GM19468 (cell line): ENCODE measurements at regions not wholly inside any gene's neighbourhood (a gene's known extent, or its start where the extent isn't known, plus 50 kb on each side); places are given as distances from the start of the nearest gene placed in this dataset.

Experiments used
- ATAC-seq: cut with Tn5 transposase; IDR thresholded peaks from one replicate; pipeline ENCODE4 v1.9.1; 2021; ENCODE audit warnings: mild to moderate bottlenecking, moderate library complexity, moderate number of reproducible peaks; ENCODE audit not compliant: unreplicated experiment; ENCODE audit errors: extremely low read depth

DNA sequence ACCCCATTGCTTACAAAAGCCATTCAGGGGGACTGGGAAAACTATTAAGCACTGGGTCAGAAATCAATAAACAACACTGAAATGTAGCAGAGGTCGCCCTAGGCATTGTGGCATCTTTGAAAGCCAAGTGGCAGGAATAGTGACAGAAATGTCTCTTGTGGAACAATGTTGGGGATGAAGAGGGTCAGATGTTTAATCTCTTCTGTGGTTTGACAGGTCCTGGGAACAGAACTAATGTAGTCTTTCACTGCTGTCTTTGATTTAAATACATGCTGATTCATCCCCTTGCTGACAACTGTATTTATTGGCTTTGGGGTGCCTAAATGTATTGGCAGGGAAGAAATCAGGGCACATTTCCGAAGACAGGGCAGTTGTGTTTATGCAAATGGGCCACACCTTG, 194.8 kb downstream of the ATG4C start:
- no peak for ATAC-seq

DNA sequence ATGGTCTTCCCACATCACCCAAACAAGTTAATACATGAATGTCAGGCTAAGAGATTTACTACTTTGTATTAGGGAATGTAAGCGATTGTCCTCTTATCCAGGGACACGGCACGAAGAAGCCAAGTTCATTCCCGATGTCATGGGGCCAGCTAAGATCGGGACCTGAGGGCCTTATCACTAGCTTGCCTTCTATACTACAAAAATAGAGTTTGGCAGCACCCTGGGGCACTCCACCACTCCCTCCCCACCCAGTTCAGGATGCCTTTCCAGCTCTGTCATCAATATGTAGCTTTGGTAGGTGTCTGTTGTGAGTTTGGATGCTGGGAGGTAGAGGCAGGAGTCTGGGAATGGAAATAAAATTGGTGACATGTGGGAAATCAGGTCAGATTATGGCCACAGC, 197.5 kb downstream of the ATG4C start:
- no peak for ATAC-seq

DNA sequence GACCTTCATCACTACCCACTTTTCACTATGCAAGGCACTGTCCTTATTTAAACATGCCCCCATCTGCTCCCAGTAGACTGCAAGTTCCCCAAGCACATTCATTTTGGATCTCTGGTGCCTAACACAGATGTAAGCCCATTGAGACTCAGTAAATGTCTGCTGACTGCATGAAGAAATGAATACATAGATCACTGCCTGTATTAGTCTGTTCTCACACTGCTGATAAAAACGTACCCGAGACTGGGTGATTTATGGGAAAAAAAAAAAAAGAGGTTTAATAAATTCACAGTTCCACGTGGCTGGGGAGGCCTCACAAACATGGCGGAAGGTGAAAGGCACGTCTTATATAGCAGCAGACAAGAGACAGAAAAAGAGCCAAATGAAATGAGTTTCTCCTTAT, 204.9 kb downstream of the ATG4C start:
- no peak for ATAC-seq

DNA sequence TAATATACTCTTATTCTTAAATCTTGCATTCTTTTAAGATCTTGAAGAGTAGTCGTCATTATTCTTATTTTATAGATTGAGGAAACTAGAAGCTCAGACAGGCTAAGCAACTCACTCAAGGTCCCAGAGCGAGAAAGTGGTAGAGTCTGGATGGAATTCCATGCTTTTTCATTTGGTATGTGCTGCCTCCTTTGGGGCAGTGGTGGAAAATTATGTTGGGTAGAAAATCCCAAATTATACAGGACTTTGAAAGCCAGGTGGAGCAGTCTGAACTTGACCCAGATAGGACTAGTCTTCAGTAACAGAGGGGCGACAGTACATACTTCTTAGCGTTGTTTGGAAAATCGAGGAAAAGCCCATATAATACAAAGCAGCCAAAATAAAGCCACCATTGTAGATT, 205.6 kb downstream of the ATG4C start:
- no peak for ATAC-seq

DNA sequence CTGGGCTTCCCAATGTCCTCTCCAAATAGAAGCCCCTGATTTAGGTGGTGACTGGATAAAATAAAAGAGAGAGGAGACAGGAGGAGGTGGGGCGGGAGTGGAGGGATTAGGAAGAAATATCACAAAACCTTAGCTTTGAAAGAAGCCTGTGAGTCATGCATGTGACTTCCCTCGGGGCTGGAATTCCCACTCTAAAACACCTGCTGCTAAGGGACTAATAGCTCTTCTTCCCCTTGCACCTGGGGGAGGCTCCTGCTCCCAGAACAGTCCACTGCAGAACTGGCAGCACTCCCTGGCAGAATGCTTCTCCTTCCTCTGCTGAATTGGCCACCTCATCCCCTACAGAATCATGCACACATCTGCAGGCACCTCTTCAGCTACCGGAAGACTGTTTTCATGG, 207.2 kb downstream of the ATG4C start:
- ATAC-seq, result no peak

DNA sequence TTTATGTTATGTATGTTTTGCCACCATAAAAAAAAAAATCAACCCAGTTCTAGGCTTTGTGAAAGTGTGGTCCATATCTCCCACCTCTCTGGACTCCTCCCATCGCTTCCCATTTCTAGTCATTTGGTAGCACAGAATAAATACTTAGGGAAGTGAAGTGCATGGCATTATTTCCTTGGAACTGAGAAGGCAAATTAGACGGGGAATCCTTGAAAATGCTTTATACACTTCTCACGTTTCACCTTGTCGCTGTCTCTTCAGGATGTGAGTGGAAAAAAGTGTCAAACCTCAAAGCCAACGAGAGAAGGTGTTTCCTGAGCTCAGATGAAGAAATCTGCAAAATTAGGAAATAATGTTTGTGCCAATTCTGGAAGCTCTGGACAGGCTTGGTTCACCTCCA, 209.9 kb downstream of the ATG4C start:
- ATAC-seq, result no peak

DNA sequence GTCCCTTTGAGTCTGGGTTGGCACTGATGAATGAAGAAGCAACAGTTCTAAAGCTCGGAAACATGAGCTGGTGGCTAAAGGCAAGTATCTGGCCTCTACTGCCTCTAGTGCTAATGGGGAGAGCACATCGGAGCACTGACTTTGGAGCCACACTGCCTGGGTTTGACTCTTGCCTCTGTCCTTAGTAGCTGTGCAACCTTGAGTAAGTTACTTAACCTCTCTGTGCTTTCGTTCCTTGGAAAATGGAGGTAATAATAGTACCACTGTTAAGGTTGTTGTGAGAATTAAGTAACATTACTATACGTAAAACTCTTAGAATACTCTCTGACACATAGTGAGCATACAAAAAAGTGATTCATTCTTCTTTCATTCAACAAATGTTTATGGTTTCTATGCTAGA, 211.2 kb downstream of the ATG4C start:
- ATAC-seq, result no peak

DNA sequence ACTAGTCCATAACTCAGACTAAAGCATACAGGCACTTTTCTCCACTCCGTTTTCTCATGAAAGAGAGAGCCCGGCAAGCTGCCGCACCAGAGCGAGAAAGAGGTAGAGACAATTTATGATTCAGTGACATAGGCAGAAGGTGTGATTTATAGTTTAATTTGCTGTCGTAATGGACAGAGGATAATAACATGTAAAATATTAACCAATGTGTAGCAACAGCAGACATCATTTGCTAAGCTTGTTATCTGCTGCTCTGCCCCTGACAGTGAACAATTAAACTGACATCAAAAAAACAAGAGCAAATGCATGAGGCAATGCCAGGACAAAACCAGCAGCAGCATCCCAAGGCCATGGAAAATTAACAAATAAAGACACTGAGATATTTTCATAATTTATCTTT, 214.0 kb downstream of the ATG4C start:
- ATAC-seq, result no peak

DNA sequence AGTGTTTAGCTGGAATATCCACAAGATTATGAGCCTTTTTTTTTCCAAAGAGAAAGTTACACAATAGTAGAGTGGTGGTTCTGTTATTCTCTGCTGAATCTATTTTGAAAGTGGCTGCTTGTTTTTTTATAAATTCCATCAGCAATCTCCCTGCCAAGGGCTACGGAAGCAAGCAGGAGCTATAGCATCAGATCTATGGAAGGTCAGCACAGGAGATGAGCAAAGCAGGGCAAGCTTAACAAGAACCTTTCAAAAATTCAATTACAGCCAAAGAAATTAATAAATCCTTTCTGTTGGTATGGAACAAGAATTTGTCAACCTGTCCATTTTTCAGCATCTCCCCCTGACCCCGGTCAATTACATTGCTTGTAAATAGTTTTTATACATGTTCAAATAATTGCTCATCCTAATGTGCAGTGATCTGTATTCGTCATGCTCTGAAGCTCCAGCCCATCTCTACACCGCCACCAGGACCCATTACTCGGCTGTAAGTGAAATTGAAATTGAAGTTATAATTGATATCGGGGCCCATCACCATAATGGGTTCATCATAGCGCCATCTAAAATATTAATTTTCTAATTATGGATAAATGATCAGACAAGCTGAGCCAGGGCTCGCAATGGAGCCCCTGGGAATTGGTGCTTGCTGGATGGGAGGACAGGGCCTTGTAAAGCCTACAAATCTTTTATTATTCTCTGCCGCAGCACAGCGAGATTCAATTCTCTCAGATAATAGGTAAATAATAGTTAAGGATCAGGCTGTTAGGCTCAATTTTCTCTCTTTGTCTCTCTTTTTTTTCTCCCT, 215.1 kb downstream of the ATG4C start:
- no peak for ATAC-seq

DNA sequence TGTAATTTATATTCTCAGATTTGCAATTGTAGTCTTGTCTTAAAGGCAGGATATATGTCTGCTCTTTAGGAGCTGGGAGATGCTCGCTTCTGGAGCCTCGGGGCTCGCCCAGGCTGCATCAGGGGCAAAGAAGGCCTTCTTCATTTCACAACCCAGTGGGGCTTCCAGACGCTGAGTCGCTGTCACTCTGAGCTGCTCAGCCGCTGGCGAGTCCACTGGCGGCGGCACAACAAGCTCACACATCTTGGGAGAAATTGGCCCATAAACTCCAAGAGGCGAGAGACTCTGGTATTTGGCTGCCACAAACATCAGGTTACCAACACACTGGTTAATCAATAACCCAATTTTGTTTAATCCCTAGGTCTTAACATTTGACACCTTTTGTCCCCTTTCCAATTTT, 216.6 kb downstream of the ATG4C start:
- ATAC-seq, result no peak

DNA sequence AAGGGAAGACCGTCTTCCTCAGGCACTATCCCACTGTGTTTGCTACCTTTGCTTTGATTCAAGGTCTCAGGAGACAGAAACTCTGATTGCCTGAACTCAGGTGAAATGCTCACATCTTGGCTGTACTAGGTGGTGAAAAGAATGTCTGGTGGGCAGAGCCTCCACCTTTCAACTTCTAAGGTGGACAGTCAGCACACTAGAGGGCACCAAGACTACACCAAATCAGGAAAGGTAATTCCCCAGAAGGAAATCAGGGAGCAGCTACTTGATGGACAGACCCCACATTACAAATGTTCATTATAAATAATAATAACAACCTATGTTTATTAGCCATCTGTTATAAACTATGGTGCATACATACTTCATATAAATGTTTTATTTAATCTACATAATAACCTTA, 220.9 kb downstream of the ATG4C start:
- no peak for ATAC-seq

DNA sequence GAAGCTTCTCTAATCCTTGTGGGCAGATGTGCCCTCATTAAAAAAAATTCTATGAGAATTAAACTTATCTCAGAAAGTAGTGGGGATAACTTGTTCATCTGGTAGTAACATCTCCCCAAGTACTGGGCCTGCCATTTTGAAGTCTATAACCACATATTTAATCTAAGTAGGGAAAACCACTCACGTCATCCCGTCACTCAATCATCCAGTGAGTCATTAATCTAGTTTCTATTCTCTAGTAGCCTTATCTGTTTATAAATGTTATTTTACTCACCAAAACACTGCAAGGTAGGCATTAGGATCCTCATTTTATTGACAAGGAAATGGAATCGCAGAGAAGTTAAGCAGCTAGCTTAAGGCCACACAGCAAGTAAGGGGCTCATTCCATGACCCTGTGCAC, 221.9 kb downstream of the ATG4C start:
- no peak for ATAC-seq

DNA sequence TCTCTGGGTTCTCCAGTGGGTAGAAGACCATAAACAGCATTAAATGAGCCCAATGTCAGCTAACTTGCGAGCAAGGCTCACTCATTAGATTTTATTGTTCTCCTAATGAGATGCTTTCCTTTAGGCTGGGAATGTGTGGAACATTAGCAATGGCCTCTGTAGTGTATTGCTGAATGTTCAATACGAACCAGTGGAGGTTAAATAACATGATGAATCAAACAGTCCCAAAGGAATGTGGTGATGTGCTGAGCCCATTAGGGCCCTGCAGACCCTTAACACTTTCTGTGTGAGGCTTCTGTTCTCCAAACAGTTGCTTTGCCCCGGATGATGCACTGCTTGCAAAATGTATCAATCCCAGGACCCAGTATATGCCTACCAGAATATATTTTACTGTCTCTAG, 225.5 kb downstream of the ATG4C start:
- no peak for ATAC-seq

DNA sequence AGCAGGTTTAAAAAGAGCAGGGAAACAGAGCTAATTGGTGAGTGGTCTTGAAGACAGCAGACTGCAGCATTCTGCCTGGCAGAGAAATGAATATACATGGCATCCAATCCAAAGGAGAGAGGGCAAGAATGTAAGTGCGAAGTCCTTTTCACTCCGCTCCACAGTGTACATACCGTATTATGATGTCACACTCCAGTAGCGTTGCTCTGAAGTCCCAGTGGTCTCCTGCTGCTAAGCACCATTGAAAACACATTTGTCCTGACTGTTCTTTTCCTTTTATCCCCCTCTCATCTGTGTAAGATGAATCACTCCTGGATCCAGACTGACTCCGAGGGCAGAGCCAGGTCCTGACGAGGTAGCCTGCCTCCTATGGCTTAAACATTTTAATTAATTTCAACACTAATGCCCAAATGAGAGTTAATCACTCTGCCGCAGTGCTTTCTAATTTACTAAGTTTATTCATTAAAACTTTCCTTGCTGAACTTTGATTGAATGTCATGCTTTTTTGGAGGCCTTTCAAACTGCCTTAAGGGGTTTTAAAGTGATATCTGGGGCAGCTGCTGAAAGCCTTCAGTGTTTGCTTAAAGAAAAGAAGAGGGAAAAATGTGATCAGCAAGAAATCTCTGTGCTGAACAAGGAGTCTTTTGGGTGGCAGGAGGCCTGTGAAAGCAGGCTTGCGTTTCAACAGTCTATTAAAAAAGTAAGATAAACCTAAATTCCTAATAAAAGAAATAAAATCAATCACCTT, 227.2 kb downstream of the ATG4C start:
- no peak for ATAC-seq

DNA sequence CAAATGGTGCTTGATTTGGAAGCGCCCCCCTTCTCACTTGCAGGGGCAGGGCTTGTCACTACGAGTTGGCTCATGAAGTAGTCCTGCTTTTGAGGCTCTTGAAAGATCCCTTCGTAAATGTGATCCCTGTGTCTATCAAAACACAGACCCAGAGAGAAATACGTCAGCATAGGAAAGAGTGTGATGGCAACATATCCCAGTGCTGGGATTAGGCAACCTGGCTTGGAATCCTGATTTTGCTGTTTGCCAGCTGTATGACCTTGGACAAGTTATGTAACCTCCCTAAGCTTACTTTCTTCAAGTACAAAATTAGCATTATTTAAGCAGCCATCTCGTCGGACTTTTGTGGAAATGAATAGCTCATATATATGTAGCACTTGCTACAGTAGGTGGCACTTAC, 228.4 kb downstream of the ATG4C start:
- ATAC-seq, result no peak

DNA sequence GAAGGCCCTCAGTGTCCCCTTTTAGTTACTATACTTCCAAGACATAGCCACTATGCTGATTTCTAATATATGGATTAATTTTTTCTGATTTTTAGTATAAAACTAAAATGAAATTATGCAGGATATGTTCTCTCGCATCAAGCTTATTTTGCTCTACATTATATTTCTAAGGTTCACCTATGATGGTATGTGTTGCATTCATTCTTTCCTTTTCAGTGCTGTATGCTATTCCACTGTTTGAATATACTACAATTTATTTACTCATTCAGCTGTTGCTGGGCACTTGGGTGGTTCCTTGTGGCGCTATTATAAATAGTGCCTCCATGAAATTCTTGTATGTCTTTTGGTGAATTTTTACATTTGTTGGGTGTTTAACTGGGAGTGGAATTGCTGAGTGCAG, 230.3 kb downstream of the ATG4C start:
- ATAC-seq, result no peak

DNA sequence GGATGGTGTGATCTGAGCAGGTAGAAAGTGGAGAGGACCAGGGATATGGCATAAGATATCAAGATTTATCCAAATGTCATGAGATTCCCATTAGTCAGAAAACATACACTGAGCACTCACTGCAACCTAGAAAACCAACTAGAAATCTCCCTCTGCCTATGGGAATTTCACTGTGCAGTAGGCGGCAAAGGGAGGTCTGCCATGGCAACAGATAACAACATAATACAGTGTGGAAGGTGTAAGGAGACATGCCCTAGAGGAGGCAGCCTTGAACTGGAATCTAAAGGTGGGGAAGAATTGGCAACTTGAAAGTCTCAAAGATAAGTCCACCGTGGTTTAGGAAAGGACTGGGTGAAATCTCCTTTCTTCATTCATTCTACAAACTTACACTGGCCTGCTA, 238.4 kb downstream of the ATG4C start:
- no peak for ATAC-seq

DNA sequence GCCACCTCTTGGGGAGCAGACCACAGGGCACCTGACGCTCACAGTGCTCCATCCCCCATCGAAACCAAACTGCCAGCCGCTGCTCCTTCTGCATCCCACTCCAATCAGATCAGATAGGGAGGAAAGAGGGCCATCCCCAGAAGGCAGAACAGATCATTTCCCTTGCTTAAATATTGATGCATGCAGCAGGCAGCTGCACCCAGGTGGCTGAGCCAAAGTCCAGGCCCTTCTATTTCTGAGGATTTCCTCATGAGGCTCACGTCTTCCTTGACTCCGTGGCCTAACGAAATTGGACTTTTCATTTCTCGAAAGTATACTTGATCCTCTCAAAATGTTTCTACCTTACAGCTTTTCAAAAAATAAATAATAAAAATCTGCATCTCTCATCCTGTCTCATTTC, 239.2 kb downstream of the ATG4C start:
- ATAC-seq, result no peak

DNA sequence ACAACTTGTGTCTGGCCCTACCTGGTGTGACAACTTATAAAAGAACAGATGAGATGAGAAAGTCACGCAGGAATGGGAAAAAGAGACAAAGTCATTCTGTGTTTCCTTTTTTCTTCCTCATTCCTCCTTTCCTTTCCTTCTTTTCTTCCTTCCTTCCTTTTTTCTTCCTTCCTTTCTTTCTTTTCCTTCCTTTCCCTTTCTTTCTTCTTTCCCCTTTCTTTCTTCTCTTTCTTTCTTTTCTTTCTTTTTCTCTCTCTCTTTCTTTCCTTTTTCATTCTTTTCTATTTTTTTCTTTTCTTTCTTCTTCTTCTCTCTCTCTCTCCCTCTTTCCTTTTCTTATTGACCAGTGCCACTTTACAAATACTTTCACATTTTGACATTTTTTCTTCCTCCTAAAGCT, 239.7 kb downstream of the ATG4C start:
- ATAC-seq, result no peak

DNA sequence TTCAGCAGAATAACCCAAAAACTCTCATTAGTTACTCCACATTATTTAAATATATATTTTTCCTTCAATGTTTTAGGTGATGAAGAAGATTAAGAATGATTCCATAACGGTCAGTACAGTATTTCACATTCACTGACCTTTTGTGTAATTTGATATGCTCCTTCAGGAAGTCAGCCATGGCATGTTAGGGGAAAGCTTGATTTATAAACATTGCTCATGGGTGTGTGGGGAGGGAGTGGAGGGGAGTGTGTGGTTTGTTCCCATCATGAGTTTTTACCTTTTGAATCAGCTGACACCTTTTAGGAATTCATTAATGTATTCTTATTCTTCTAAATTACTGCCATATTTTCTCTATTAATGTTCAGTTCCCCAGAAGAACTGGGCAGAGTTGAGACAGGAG, 240.2 kb downstream of the ATG4C start:
- no peak for ATAC-seq

DNA sequence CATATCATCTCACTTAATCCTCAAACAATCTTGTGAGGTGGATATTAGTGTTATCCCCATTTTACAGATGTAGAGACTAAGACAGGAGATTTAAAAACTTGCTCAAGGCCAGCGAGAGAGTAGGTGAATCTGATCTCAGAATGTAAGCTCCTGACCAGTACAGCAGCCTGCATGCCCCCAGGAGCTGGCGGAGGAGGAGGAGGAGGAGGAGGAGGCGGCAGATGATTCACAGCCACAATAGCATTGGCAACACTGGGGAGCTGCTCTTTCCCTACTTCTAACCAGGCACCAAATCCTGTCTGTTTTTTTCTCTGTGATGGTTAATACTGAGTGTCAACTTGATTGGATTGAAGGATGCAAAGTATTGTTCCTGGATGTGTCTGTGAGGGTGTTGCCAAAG, 243.2 kb downstream of the ATG4C start:
- ATAC-seq, result no peak

DNA sequence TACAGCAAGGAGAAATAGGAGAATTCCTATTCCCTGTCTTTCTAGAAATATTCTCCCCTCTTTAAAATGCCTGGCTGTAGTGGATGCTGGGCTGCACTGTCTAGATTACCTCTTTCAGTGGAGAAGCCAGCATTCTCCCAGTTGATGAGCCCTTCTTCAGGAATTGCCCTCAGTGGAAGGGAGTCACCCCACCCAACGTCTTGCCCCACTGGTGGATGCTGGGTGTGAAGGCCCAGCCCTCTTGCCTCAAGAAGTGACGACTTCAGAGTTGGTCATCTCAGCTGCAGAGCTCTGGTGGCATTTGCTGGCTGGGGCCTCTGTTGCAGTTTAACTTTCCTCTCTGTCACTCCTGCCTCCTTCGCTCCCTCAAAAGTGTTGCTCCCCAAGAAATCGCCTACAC, 248.2 kb downstream of the ATG4C start:
- ATAC-seq, result no peak
